Astrocyte (in vitro differentiated cells and primary cell): ENCODE measurements at regions not wholly inside any gene's neighbourhood (a gene's known extent, or its start where the extent isn't known, plus 50 kb on each side); places are given as distances from the start of the nearest gene placed in this dataset.

Experiments used
- DNase-seq: peaks from one replicate; pipeline ENCODE4 v3.0.0-alpha.2; 2010; ENCODE audit warnings: low read depth
- FAIRE-seq: peaks from 2 replicates; lab custom pipeline; 2011; peaks lifted over from hg19 to GRCh38; lab: Jason Lieb, UNC
- H2AFZ ChIP-seq: 2 replicates; pipeline ENCODE4 v1.6.0; 2012; ENCODE audit warnings: low read depth, low read length, inconsistent platforms
- H3K27ac ChIP-seq: 2 replicates; pipeline ENCODE4 v1.5.1; 2011; ENCODE audit warnings: low read depth, low read length, inconsistent platforms
- H3K27me3 ChIP-seq: 2 replicates; pipeline ENCODE4 v1.6.0; 2011; ENCODE audit warnings: low read length, inconsistent platforms; ENCODE audit not compliant: insufficient read depth
- H3K36me3 ChIP-seq: 2 replicates; pipeline ENCODE4 v1.5.1; 2011; ENCODE audit warnings: low read length, inconsistent platforms; ENCODE audit not compliant: insufficient read depth
- H3K4me1 ChIP-seq: 2 replicates; pipeline ENCODE4 v1.5.1; 2011; ENCODE audit warnings: low read length, inconsistent platforms; ENCODE audit not compliant: insufficient read depth
- H3K4me2 ChIP-seq: 2 replicates; pipeline ENCODE4 v1.6.0; 2012; ENCODE audit warnings: low read length, inconsistent platforms
- H3K4me3 ChIP-seq: 2 replicates; pipeline ENCODE4 v1.5.1; 2011; ENCODE audit warnings: low read depth, mild to moderate bottlenecking, low read length, inconsistent platforms; ENCODE audit not compliant: insufficient read depth
- H3K79me2 ChIP-seq: 2 replicates; pipeline ENCODE4 v1.6.0; 2012; ENCODE audit warnings: mild to moderate bottlenecking, low read length, inconsistent platforms; ENCODE audit not compliant: insufficient read depth
- H3K9ac ChIP-seq: 2 replicates; pipeline ENCODE4 v1.6.0; 2012; ENCODE audit warnings: mild to moderate bottlenecking, low read length, inconsistent platforms
- H3K9me3 ChIP-seq: 2 replicates; pipeline ENCODE4 v1.5.1; 2012; ENCODE audit warnings: low read depth, mild to moderate bottlenecking, low read length, inconsistent platforms; ENCODE audit not compliant: insufficient read depth
- H4K20me1 ChIP-seq: 2 replicates; pipeline ENCODE4 v1.6.0; 2012; ENCODE audit warnings: low read length, inconsistent platforms; ENCODE audit not compliant: insufficient read depth
- H3K27ac Mint-ChIP-seq: one replicate; pipeline ENCODE4 v1.8.0; 2021; ENCODE audit warnings: mild to moderate bottlenecking, mixed read lengths; ENCODE audit not compliant: unreplicated experiment
- H3K27me3 Mint-ChIP-seq: one replicate; pipeline ENCODE4 v1.8.0; 2021; ENCODE audit warnings: low read depth, mixed read lengths; ENCODE audit not compliant: unreplicated experiment
- H3K36me3 Mint-ChIP-seq: one replicate; pipeline ENCODE4 v1.8.0; 2021; ENCODE audit warnings: low read depth, mixed read lengths; ENCODE audit not compliant: unreplicated experiment
- H3K4me1 Mint-ChIP-seq: one replicate; pipeline ENCODE4 v1.8.0; 2021; ENCODE audit warnings: low read depth, mixed read lengths; ENCODE audit not compliant: unreplicated experiment
- H3K4me3 Mint-ChIP-seq: one replicate; pipeline ENCODE4 v1.8.0; 2021; ENCODE audit warnings: mild to moderate bottlenecking, moderate library complexity, mixed read lengths; ENCODE audit not compliant: unreplicated experiment
- H3K9me3 Mint-ChIP-seq: one replicate; pipeline ENCODE4 v1.8.0; 2021; ENCODE audit warnings: mild to moderate bottlenecking, mixed read lengths; ENCODE audit not compliant: unreplicated experiment
- EZH2 ChIP-seq: IDR thresholded peaks from 2 replicates; pipeline ENCODE4 v1.6.1; 2012; ENCODE audit warnings: mild to moderate bottlenecking, low read length, inconsistent platforms; ENCODE audit not compliant: insufficient read depth
- TF ChIP-seq, protein P1 (sequence below): IDR thresholded peaks from 2 replicates; pipeline ENCODE4 v1.5.1; 2011; ENCODE audit warnings: low read depth, mild to moderate bottlenecking, inconsistent platforms, low read length, moderate library complexity; ENCODE audit not compliant: insufficient read depth

DNA sequence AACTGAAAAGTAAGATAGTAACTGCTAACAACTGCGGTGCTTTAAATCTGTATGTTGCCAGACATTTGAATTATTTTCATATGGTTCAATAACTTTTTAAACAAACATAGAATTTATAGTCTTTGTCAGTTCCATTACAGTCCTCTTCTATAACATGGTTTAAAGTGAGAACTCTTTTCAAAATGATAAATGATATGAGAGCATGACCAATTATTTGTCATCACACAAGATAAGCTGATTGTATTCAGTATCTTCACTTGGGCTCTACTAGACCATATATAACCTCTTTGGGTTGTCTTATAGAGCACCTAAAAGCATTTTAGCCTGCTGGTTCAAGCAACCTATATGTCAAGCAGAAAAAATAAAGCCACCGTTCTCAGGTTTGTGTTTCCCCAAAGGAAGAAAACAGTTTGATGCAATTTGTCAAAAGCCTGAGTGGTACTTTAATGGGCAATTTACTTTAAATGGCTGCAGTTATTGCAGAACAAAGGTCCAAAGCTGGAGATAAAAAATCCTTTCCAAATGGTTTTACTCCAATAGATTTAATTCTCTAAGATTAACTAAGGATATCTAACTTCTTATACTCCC is 298.4 kb downstream of the FSIP2 start:
- Mint-ChIP-seq H3K4me1 (no peaks in the 10 kb centered on the region), H3K27ac (no peak overlapping the region), H3K27me3 (no peaks in the 10 kb centered on the region), H3K36me3 (no peaks in the 10 kb centered on the region), H3K9me3 (no peaks in the 10 kb centered on the region), H3K4me3 (no peak overlapping the region)
- H3K9ac ChIP-seq, result no peak overlapping the region
- DNase-seq (no peak), FAIRE-seq (no peak)
- no peaks in the 10 kb centered on the region for H3K79me2 ChIP-seq
- no peaks in the 10 kb centered on the region for H4K20me1 ChIP-seq
- H2AFZ ChIP-seq, result no peak overlapping the region
- TF ChIP-seq, protein P1, sequence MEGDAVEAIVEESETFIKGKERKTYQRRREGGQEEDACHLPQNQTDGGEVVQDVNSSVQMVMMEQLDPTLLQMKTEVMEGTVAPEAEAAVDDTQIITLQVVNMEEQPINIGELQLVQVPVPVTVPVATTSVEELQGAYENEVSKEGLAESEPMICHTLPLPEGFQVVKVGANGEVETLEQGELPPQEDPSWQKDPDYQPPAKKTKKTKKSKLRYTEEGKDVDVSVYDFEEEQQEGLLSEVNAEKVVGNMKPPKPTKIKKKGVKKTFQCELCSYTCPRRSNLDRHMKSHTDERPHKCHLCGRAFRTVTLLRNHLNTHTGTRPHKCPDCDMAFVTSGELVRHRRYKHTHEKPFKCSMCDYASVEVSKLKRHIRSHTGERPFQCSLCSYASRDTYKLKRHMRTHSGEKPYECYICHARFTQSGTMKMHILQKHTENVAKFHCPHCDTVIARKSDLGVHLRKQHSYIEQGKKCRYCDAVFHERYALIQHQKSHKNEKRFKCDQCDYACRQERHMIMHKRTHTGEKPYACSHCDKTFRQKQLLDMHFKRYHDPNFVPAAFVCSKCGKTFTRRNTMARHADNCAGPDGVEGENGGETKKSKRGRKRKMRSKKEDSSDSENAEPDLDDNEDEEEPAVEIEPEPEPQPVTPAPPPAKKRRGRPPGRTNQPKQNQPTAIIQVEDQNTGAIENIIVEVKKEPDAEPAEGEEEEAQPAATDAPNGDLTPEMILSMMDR, result no peak
- no peak for TF ChIP-seq EZH2
- no peak overlapping the region for H3K4me3 ChIP-seq
- H3K36me3 ChIP-seq, result no peaks in the 10 kb centered on the region
- no peak overlapping the region for H3K27ac ChIP-seq
- no peak overlapping the region for H3K4me2 ChIP-seq
- no peaks in the 10 kb centered on the region for H3K27me3 ChIP-seq
- H3K9me3 ChIP-seq, result no peaks in the 10 kb centered on the region
- no peaks in the 10 kb centered on the region for H3K4me1 ChIP-seq

DNA sequence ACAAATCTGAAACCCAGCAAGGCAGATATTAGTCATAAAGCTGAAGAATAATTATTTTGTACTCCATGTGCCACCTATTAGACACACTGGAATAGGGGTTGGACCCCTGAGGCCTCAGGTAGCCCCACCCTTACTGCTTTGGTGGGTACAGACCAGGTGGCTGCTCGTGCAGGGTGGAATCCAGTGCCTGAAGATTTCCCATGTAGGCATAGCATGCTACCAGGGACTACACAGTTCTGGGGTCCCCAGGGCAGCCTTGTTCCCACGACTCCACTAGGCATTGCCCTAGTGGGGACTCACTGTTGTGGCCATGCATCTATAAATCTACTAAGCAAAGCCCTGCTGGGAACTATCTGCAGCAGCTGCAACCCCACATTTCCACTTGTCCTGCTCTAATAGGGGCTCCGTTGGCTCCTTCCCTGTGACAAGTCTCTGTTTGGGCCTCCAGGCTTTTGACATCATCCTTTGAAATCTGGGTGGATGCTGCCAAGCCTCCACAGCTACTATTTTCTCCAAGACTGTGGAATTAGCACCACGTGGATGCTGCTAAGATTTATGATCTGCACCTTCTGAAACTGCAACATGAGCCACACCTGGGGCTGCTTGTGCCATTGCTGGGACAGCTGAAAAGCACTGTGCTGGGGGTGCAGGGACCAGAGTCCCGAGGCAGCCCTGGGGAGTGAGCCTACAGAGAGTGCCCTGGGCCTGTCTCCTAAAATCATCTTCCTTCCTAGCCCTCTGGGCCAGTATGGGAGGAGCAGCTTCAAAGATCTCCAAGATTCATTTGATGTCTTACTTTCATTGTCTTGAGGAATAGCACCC is 303.8 kb downstream of the FSIP2 start:
- DNase-seq, result no peak
- FAIRE-seq, result no peak
- no peak overlapping the region for H3K27ac Mint-ChIP-seq

DNA sequence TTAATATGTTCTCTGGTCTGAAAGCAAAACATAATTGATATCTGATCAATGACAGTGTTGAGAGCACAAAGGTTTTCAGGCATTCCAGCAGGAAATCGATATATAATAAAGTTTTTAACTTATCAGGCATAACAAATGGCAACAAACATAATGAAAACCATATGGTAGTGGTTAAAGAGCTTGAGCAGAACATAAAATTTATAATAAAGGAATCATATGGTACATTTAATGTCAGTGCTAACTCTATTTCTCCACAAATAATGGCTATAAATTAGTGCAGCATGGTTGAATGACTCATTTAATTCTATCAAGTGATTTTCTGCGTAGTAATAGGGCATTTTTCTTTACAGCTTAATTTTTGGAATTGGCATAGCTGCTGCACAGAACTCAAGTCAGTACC is 306.2 kb downstream of the FSIP2 start:
- no peak overlapping the region for H3K27ac ChIP-seq
- FAIRE-seq, result no peak
- Mint-ChIP-seq H3K4me3 (no peak overlapping the region), H3K27me3 (no peaks in the 10 kb centered on the region), H3K27ac (no peak overlapping the region), H3K4me1 (no peaks in the 10 kb centered on the region), H3K9me3 (no peaks in the 10 kb centered on the region), H3K36me3 (no peaks in the 10 kb centered on the region)
- H3K4me3 ChIP-seq, result no peak overlapping the region
- H3K4me1 ChIP-seq, result no peaks in the 10 kb centered on the region
- DNase-seq, result no peak
- H3K4me2 ChIP-seq, result no peak overlapping the region
- H3K36me3 ChIP-seq, result no peaks in the 10 kb centered on the region
- H3K9me3 ChIP-seq, result no peaks in the 10 kb centered on the region
- H2AFZ ChIP-seq, result no peak overlapping the region
- no peaks in the 10 kb centered on the region for H3K27me3 ChIP-seq
- H3K9ac ChIP-seq, result no peak overlapping the region
- H4K20me1 ChIP-seq, result no peaks in the 10 kb centered on the region
- no peaks in the 10 kb centered on the region for H3K79me2 ChIP-seq
- no peak for TF ChIP-seq EZH2
- TF ChIP-seq, protein P1, result no peak

More for the DNA sequence above, 303.8 kb downstream of the FSIP2 start:
- H3K9me3 ChIP-seq, result no peaks in the 10 kb centered on the region
- no peaks in the 10 kb centered on the region for H3K27me3 Mint-ChIP-seq
- no peaks in the 10 kb centered on the region for H3K4me1 ChIP-seq
- no peak overlapping the region for H3K9ac ChIP-seq
- H3K27ac ChIP-seq, result no peak overlapping the region
- H3K9me3 Mint-ChIP-seq, result no peaks in the 10 kb centered on the region
- H3K4me1 Mint-ChIP-seq, result no peaks in the 10 kb centered on the region
- H3K4me3 ChIP-seq, result no peak overlapping the region
- H2AFZ ChIP-seq, result no peak overlapping the region
- H3K79me2 ChIP-seq, result no peaks in the 10 kb centered on the region
- no peaks in the 10 kb centered on the region for H3K27me3 ChIP-seq
- no peaks in the 10 kb centered on the region for H3K36me3 ChIP-seq
- no peaks in the 10 kb centered on the region for H3K36me3 Mint-ChIP-seq
- H3K4me2 ChIP-seq, result no peak overlapping the region
- H3K4me3 Mint-ChIP-seq, result no peak overlapping the region
- TF ChIP-seq EZH2, result no peak
- H4K20me1 ChIP-seq, result no peaks in the 10 kb centered on the region
